GM19438 (cell line): ENCODE measurements at regions not wholly inside any gene's neighbourhood (a gene's known extent, or its start where the extent isn't known, plus 50 kb on each side); places are given as distances from the start of the nearest gene placed in this dataset.
"Not testable (repeated sequence)": the region's sequence is repeated elsewhere in the genome, so short reads cannot be mapped to it uniquely, and the experiment has no call there.

ENCODE experiments used
- ATAC-seq: cut with Tn5 transposase; IDR thresholded peaks from one replicate; pipeline ENCODE4 v1.9.1; 2021; ENCODE audit warnings: low read depth; ENCODE audit not compliant: unreplicated experiment

GRCh38 chr5:87765009-87765408, 352.3 kb upstream of the CCNH start:
- no peak for ATAC-seq

- no peak for ATAC-seq
Observed at GRCh38 chr5:87762631-87763030, 349.9 kb upstream of the CCNH start.

GRCh38 chr5:87756951-87757350, 344.2 kb upstream of the CCNH start:
- ATAC-seq = no peak

- no peak for ATAC-seq
Observed at GRCh38 chr5:87755360-87755759, 342.6 kb upstream of the CCNH start.

GRCh38 chr5:87754009-87754757, 341.5 kb upstream of the CCNH start:
- ATAC-seq = no peak

GRCh38 chr5:87752362-87752761, 339.6 kb upstream of the CCNH start:
- no peak for ATAC-seq

GRCh38 chr5:87751824-87752223, 339.1 kb upstream of the CCNH start:
- no peak for ATAC-seq

- no peak for ATAC-seq
Observed at GRCh38 chr5:87746891-87747377, 334.2 kb upstream of the CCNH start.

- ATAC-seq = no peak
Observed at GRCh38 chr5:87746341-87746740, 333.6 kb upstream of the CCNH start.

- ATAC-seq = no peak
Observed at GRCh38 chr5:87741881-87742280, 329.2 kb upstream of the CCNH start.

- no peak for ATAC-seq
Observed at GRCh38 chr5:87735923-87736322, 323.2 kb upstream of the CCNH start.

GRCh38 chr5:87733897-87734296, 321.2 kb upstream of the CCNH start:
- no peak for ATAC-seq

GRCh38 chr5:87732875-87733768, 320.4 kb upstream of the CCNH start:
- no peak for ATAC-seq

- no peak for ATAC-seq
Observed at GRCh38 chr5:87729781-87730180, 317.1 kb upstream of the CCNH start.

- no peak for ATAC-seq
Observed at GRCh38 chr5:87722286-87722685, 309.6 kb upstream of the CCNH start.

GRCh38 chr5:87718224-87718925, 305.6 kb upstream of the CCNH start:
- ATAC-seq = not testable (repeated sequence)

GRCh38 chr5:87717761-87718160, 305.0 kb upstream of the CCNH start:
- ATAC-seq = no peak

- ATAC-seq = no peak
Observed at GRCh38 chr5:87705876-87706275, 293.1 kb upstream of the CCNH start.

GRCh38 chr5:87686975-87687374, 274.2 kb upstream of the CCNH start:
- no peak for ATAC-seq

- ATAC-seq = no peak
Observed at GRCh38 chr5:87686018-87686417, 273.3 kb upstream of the CCNH start.

GRCh38 chr5:87674235-87674634, 261.5 kb upstream of the CCNH start:
- ATAC-seq = no peak
